ENCODE measurements at regions not wholly inside any gene's neighbourhood (a gene's known extent, or its start where the extent isn't known, plus 50 kb on each side); places are given as distances from the start of the nearest gene placed in this dataset.

- no peak overlapping the region for H2AFZ ChIP-seq (ENCODE audit: low read depth, low read length, severe bottlenecking)
Measured at GRCh38 chr1:232859216-232859615, 54.0 kb downstream of the MAP10 start.

GRCh38 chr1:232861107-232861506 lies 55.9 kb downstream of the MAP10 start:
- Histone ChIP-seq H4K20me1 (ENCODE audit: low read depth, low read length) (no peaks in the 10 kb centered on the region), H3K9ac (ENCODE audit: low read length) (no peak overlapping the region), H3K9me2 (replicated peaks; ENCODE audit: insufficient read depth, low read length) (no peaks in the 10 kb centered on the region), H2AFZ (ENCODE audit: low read depth, low read length, severe bottlenecking) (no peak overlapping the region), H3K36me3 (ENCODE audit: low read length) (no peaks in the 10 kb centered on the region), H3F3A (ENCODE audit: insufficient read depth) (no peaks in the 10 kb centered on the region), H3K9me3 (ENCODE audit: insufficient read depth, low read length) (no peaks in the 10 kb centered on the region), H3K79me2 (ENCODE audit: insufficient read depth, low read length) (no peaks in the 10 kb centered on the region), H3K4me2 (ENCODE audit: low read depth, low read length, poor library complexity, severe bottlenecking) (no peak overlapping the region), H3K27me3 (ENCODE audit: low read length) (no peaks in the 10 kb centered on the region), H3K4me3 (ENCODE audit: insufficient read depth, low read length, poor library complexity, severe bottlenecking) (no peak overlapping the region), H3K27ac (ENCODE audit: low read depth, low read length) (no peak overlapping the region)
- TF ChIP-seq EZH2phosphoT487 (conservative IDR thresholded peaks at IDR 0.05; ENCODE audit: low read length) (no peak), CTCF (IDR thresholded peaks at IDR 0.05; ENCODE audit: insufficient read depth, low read length, poor library complexity, severe bottlenecking) (no peak)

More at GRCh38 chr1:232859216-232859615, 54.0 kb downstream of the MAP10 start:
- Histone ChIP-seq H4K20me1 (ENCODE audit: low read depth, low read length) (no peaks in the 10 kb centered on the region), H3K9ac (ENCODE audit: low read length) (no peak overlapping the region), H3K9me2 (replicated peaks; ENCODE audit: insufficient read depth, low read length) (no peaks in the 10 kb centered on the region), H3K9me3 (ENCODE audit: insufficient read depth, low read length) (no peaks in the 10 kb centered on the region), H3K79me2 (ENCODE audit: insufficient read depth, low read length) (no peaks in the 10 kb centered on the region), H3K27me3 (ENCODE audit: low read length) (no peaks in the 10 kb centered on the region), H3K4me3 (ENCODE audit: insufficient read depth, low read length, poor library complexity, severe bottlenecking) (no peak overlapping the region), H3F3A (ENCODE audit: insufficient read depth) (no peaks in the 10 kb centered on the region), H3K4me2 (ENCODE audit: low read depth, low read length, poor library complexity, severe bottlenecking) (no peak overlapping the region), H3K36me3 (ENCODE audit: low read length) (no peaks in the 10 kb centered on the region), H3K27ac (ENCODE audit: low read depth, low read length) (no peak overlapping the region)
- TF ChIP-seq CTCF (IDR thresholded peaks at IDR 0.05; ENCODE audit: insufficient read depth, low read length, poor library complexity, severe bottlenecking) = no peak

- no peak overlapping the region for H3K4me3 ChIP-seq (ENCODE audit: insufficient read depth, low read length, poor library complexity, severe bottlenecking)
- H3K36me3 ChIP-seq (ENCODE audit: low read length) = no peaks in the 10 kb centered on the region
- no peaks in the 10 kb centered on the region for H4K20me1 ChIP-seq (ENCODE audit: low read depth, low read length)
- no peak overlapping the region for H3K27ac ChIP-seq (ENCODE audit: low read depth, low read length)
- no peaks in the 10 kb centered on the region for H3K79me2 ChIP-seq (ENCODE audit: insufficient read depth, low read length)
- no peak overlapping the region for H2AFZ ChIP-seq (ENCODE audit: low read depth, low read length, severe bottlenecking)
- no peaks in the 10 kb centered on the region for H3K9me2 ChIP-seq (replicated peaks; ENCODE audit: insufficient read depth, low read length)
- H3K27me3 ChIP-seq (ENCODE audit: low read length) = no peaks in the 10 kb centered on the region
- no peaks in the 10 kb centered on the region for H3K9me3 ChIP-seq (ENCODE audit: insufficient read depth, low read length)
- H3F3A ChIP-seq (ENCODE audit: insufficient read depth) = no peaks in the 10 kb centered on the region
- H3K4me2 ChIP-seq (ENCODE audit: low read depth, low read length, poor library complexity, severe bottlenecking) = no peak overlapping the region
- TF ChIP-seq CTCF (IDR thresholded peaks at IDR 0.05; ENCODE audit: insufficient read depth, low read length, poor library complexity, severe bottlenecking) = no peak
- TF ChIP-seq EZH2phosphoT487 (conservative IDR thresholded peaks at IDR 0.05; ENCODE audit: low read length) = no peak
- H3K9ac ChIP-seq (ENCODE audit: low read length) = no peak overlapping the region
Measured at GRCh38 chr1:232863544-232864275, 58.5 kb downstream of the MAP10 start.
